HCT116 (cell line): ENCODE measurements at regions not wholly inside any gene's neighbourhood (a gene's known extent, or its start where the extent isn't known, plus 50 kb on each side); places are given as distances from the start of the nearest gene placed in this dataset.

Experiments used
- ATAC-seq: fragments of 200-7000 bp; cut with Tn5 transposase; 2 replicates; pipeline ENCODE4 v1.9.1; 2020; ENCODE audit warnings: mild to moderate bottlenecking, moderate library complexity
- BruUV-seq: library from RNA; stranded (reverse); fragments of 400-500 nt; replicated peaks from 2 replicates; lab custom pipeline; 2021; lab: Mats Ljungman, UMichigan
- CTCF ChIA-PET: fragments of 300-600 bp; sonication (Branson Sonifier 250); formaldehyde crosslinking; loops from one replicate; lab custom pipeline; 2021; ENCODE audit warnings: antibody characterized with exemption; lab: Charles Lee
- POLR2A ChIA-PET: fragments of 300-600, 350-600 bp; sonication (Branson Sonifier 250); formaldehyde crosslinking; loops from one replicate; lab custom pipeline; 2021; ENCODE audit warnings: antibody characterized with exemption; lab: Charles Lee
- RAD21 ChIA-PET, 2 experiments: fragments of 300-600 bp; sonication (Branson Sonifier 250); formaldehyde crosslinking; loops; one replicate each; lab custom pipeline; 2023; ENCODE audit warnings: low total read pairs in 2 of 2; ENCODE audit not compliant: uncharacterized antibody in 2 of 2, unreplicated experiment in 2 of 2, low non-redundant PET in 1 of 2; lab: Charles Lee
- DNase-seq: peaks from one replicate; pipeline ENCODE4 v3.0.0-alpha.2; 2010; ENCODE audit warnings: low read depth, low spot score
- H2AFZ ChIP-seq: fragments of 200-600 bp; shearing (Covaris generic), sonication (generic); 2 replicates; pipeline ENCODE4 v1.6.1; 2017; ENCODE audit warnings: low read depth, mixed run types, mixed read lengths, antibody characterized with exemption, low read length; ENCODE audit not compliant: poor library complexity, severe bottlenecking
- H3K27ac ChIP-seq: 2 replicates; pipeline ENCODE4 v1.5.1; 2012; ENCODE audit warnings: low read depth, low read length
- H3K27me3 ChIP-seq: fragments of 200-600 bp; sonication (generic); 2 replicates; pipeline ENCODE4 v1.6.1; 2016; ENCODE audit warnings: mixed run types, low read length, mixed read lengths; ENCODE audit not compliant: insufficient read depth
- H3K36me3 ChIP-seq, 2 experiments: fragments of 200-500 bp in 1 of 2; fragments of 200-600 bp in 1 of 2; sonication (Bioruptor generic) in 1 of 2; sonication (generic) in 1 of 2; 2 replicates each; pipeline versions ENCODE4 v1.5.1 to v1.6.1; 2014 to 2016; ENCODE audit warnings: low read length in 2 of 2, inconsistent platforms in 1 of 2, mixed read lengths in 1 of 2, mixed run types in 1 of 2; ENCODE audit not compliant: insufficient read depth in 2 of 2, control insufficient read depth in 1 of 2
- H3K4me1 ChIP-seq, 2 experiments: fragments of 200-600 bp in 1 of 2; sonication (generic) in 1 of 2; 2 replicates each; pipeline versions ENCODE4 v1.5.1 to v1.6.1; 2012 to 2017; ENCODE audit warnings: low read length in 2 of 2, inconsistent platforms in 1 of 2, mild to moderate bottlenecking in 1 of 2, mixed read lengths in 1 of 2, mixed run types in 1 of 2, moderate library complexity in 1 of 2; ENCODE audit not compliant: insufficient read depth in 2 of 2, control insufficient read depth in 1 of 2
- H3K4me2 ChIP-seq: fragments of 200-600 bp; sonication (generic); 2 replicates; pipeline ENCODE4 v1.6.1; 2017; ENCODE audit warnings: mixed run types, low read length, mixed read lengths
- H3K4me3 ChIP-seq, 2 experiments: fragments of 200-600 bp in 1 of 2; sonication (generic) in 1 of 2; replicated peaks in 1 of 2; 2 replicates each; pipeline ENCODE4 v1.5.1; 2011 to 2016; ENCODE audit warnings: low read length in 2 of 2, control low read depth in 1 of 2, low read depth in 1 of 2, mild to moderate bottlenecking in 1 of 2, mixed read lengths in 1 of 2, mixed run types in 1 of 2
- H3K79me2 ChIP-seq: fragments of 200-600 bp; sonication (generic); 2 replicates; pipeline ENCODE4 v1.6.1; 2017; ENCODE audit warnings: mild to moderate bottlenecking, mixed run types, low read length, moderate library complexity, mixed read lengths; ENCODE audit not compliant: insufficient read depth
- H3K9ac ChIP-seq: fragments of 200-600 bp; sonication (generic); 2 replicates; pipeline ENCODE4 v1.6.1; 2016; ENCODE audit warnings: low read length, mixed read lengths
- H3K9me2 ChIP-seq: fragments of 200-600 bp; sonication (generic), shearing (Covaris generic); 2 replicates; pipeline ENCODE4 v1.6.1; 2017; ENCODE audit warnings: mixed run types, mild to moderate bottlenecking, moderate library complexity; ENCODE audit not compliant: insufficient read depth
- H3K9me3 ChIP-seq, 2 experiments: fragments of 200-500 bp in 1 of 2; fragments of 200-600 bp in 1 of 2; sonication (Bioruptor generic) in 1 of 2; sonication (generic) in 1 of 2; 2 replicates each; pipeline ENCODE4 v1.6.1; 2014 to 2017; ENCODE audit warnings: low read length in 2 of 2, mixed read lengths in 2 of 2, inconsistent platforms in 1 of 2, low read depth in 1 of 2, mild to moderate bottlenecking in 1 of 2, mixed run types in 1 of 2, moderate library complexity in 1 of 2; ENCODE audit not compliant: control insufficient read depth in 1 of 2, insufficient read depth in 1 of 2
- H4K20me1 ChIP-seq: fragments of 200-600 bp; sonication (generic), shearing (Covaris generic); 2 replicates; pipeline ENCODE4 v1.6.1; 2017; ENCODE audit warnings: mixed run types, mild to moderate bottlenecking, moderate library complexity; ENCODE audit not compliant: insufficient read depth
- ATF3 ChIP-seq: IDR thresholded peaks from 2 replicates; pipeline ENCODE4 v1.6.1; 2012
- CBX3 ChIP-seq: IDR thresholded peaks from 2 replicates; pipeline ENCODE4 v1.6.1; 2012; ENCODE audit warnings: low read depth
- CEBPB ChIP-seq: IDR thresholded peaks from 2 replicates; pipeline ENCODE4 v1.6.1; 2012; ENCODE audit warnings: low read depth
- CTCF ChIP-seq, 3 experiments: fragments of 200-600 bp in 1 of 3; sonication (generic) in 1 of 3; IDR thresholded peaks in 2 of 3; conservative IDR thresholded peaks in 1 of 3; 2 replicates each; pipeline ENCODE4 v1.5.1; 2012 to 2017; ENCODE audit warnings: low read depth in 2 of 3, low read length in 2 of 3, antibody characterized with exemption in 1 of 3, borderline replicate concordance in 1 of 3, control low read depth in 1 of 3, mild to moderate bottlenecking in 1 of 3, mixed read lengths in 1 of 3, mixed run types in 1 of 3, moderate library complexity in 1 of 3; ENCODE audit not compliant: insufficient read depth in 1 of 3
- EGR1 ChIP-seq: IDR thresholded peaks from 2 replicates; pipeline ENCODE4 v1.6.1; 2012; ENCODE audit warnings: low read depth
- ELF1 ChIP-seq: IDR thresholded peaks from 2 replicates; pipeline ENCODE4 v1.6.1; 2012; ENCODE audit warnings: low read depth, borderline replicate concordance
- EZH2phosphoT487 ChIP-seq: fragments of 200-600 bp; IDR thresholded peaks from 2 replicates; pipeline ENCODE4 v1.6.1; 2018; ENCODE audit warnings: antibody characterized with exemption, borderline replicate concordance
- JUND ChIP-seq: IDR thresholded peaks from 2 replicates; pipeline ENCODE4 v1.6.1; 2012
- MAX ChIP-seq: IDR thresholded peaks from 2 replicates; pipeline ENCODE4 v1.6.1; 2012
- POLR2A ChIP-seq: IDR thresholded peaks from 2 replicates; pipeline ENCODE4 v1.7.0; 2011; ENCODE audit warnings: borderline replicate concordance; ENCODE audit not compliant: insufficient read depth, insufficient read length; ENCODE audit errors: extremely low read depth
- REST ChIP-seq: IDR thresholded peaks from 2 replicates; pipeline ENCODE4 v1.6.1; 2012; ENCODE audit warnings: low read depth
- SP1 ChIP-seq: IDR thresholded peaks from 2 replicates; pipeline ENCODE4 v1.6.1; 2012; ENCODE audit warnings: low read depth
- SRF ChIP-seq: IDR thresholded peaks from 2 replicates; pipeline ENCODE4 v1.6.1; 2012; ENCODE audit warnings: low read depth
- TCF7L2 ChIP-seq: IDR thresholded peaks from 2 replicates; pipeline ENCODE4 v1.7.0; 2011; ENCODE audit warnings: borderline replicate concordance, inconsistent platforms; ENCODE audit not compliant: insufficient read depth, insufficient read length; ENCODE audit errors: extremely low read depth
- ZFX ChIP-seq: fragments of 450-650 bp; IDR thresholded peaks from 2 replicates; pipeline ENCODE4 v1.6.1; 2017
- intact Hi-C: fragments of 100-400 bp; cut with micrococcal nuclease; formaldehyde crosslinking; loops from 2 replicates; pipeline ENCODE4 v1.10.0; 2022

GRCh38 chr10:85293483-85293882, 965.1 kb downstream of the CCSER2 start:
- POLR2A ChIA-PET, result no interaction called here
- H3K4me3 ChIP-seq, result no peak overlapping the region
- TF ChIP-seq ELF1 (no peak), ZFX (no peak), REST (no peak), MAX (no peak), CBX3 (no peak), EGR1 (no peak), POLR2A (no peak), SP1 (no peak), EZH2phosphoT487 (no peak), TCF7L2 (no peak), ATF3 (no peak), JUND (no peak), CEBPB (no peak), SRF (no peak), CTCF (IDR thresholded peaks at IDR 0.05 in 2 of 3, conservative IDR thresholded peaks at IDR 0.05 in 1 of 3; ENCODE audit: borderline replicate concordance in 1 of 3, insufficient read depth in 1 of 3, low read depth in 2 of 3, low read length in 2 of 3) (no peak)
- TF ChIP-seq, all 23 proteins: peak for 0
- RAD21 ChIA-PET, result no interaction called here
- ATAC-seq (no peak), DNase-seq (no peak)
- Histone ChIP-seq H3K9ac (no peak overlapping the region), H3K9me2 (no peaks in the 10 kb centered on the region), H3K27ac (no peak overlapping the region), H4K20me1 (no peaks in the 10 kb centered on the region), H3K36me3 (no peaks in the 10 kb centered on the region), H3K9me3 (no peaks in the 10 kb centered on the region), H3K4me2 (no peak overlapping the region), H3K27me3 (no peaks in the 10 kb centered on the region), H3K4me1 (no peaks in the 10 kb centered on the region), H2AFZ (no peak overlapping the region), H3K79me2 (no peaks in the 10 kb centered on the region)
- no TSS peak for BruUV-seq
- CTCF ChIA-PET, result no interaction called here
- intact Hi-C loops, result no loop called here
